Mesendoderm (in vitro differentiated cells): ENCODE measurements at regions not wholly inside any gene's neighbourhood (a gene's known extent, or its start where the extent isn't known, plus 50 kb on each side); places are given as distances from the start of the nearest gene placed in this dataset.

Source experiments
- DNase-seq: peaks from one replicate; pipeline ENCODE4 v3.0.0; 2013
- H2AK5ac ChIP-seq: 2 replicates; pipeline ENCODE4 v1.6.1; 2013; ENCODE audit warnings: low read length, inconsistent platforms
- H2BK120ac ChIP-seq: 2 replicates; pipeline ENCODE4 v1.6.1; 2013; ENCODE audit warnings: low read depth, mild to moderate bottlenecking, low read length, moderate library complexity, mixed read lengths
- H2BK15ac ChIP-seq: replicated peaks from 2 replicates; pipeline ENCODE4 v1.6.1; 2013; ENCODE audit warnings: low read depth, mild to moderate bottlenecking, moderate library complexity
- H2BK5ac ChIP-seq: 2 replicates; pipeline ENCODE4 v1.6.1; 2013; ENCODE audit warnings: low read length, inconsistent platforms
- H3K18ac ChIP-seq: 2 replicates; pipeline ENCODE4 v1.6.1; 2013; ENCODE audit warnings: mild to moderate bottlenecking, low read length, mixed read lengths
- H3K23ac ChIP-seq: one replicate; pipeline ENCODE4 v1.6.1; 2013; ENCODE audit warnings: low read length
- H3K27ac ChIP-seq: 2 replicates; pipeline ENCODE4 v1.5.1; 2013; ENCODE audit warnings: low read depth, mild to moderate bottlenecking, inconsistent platforms, low read length, moderate library complexity
- H3K27me3 ChIP-seq: 2 replicates; pipeline ENCODE4 v1.6.1; 2013; ENCODE audit warnings: low read length, control low read depth, mild to moderate bottlenecking, inconsistent platforms; ENCODE audit not compliant: insufficient read depth, poor library complexity
- H3K36me3 ChIP-seq: 2 replicates; pipeline ENCODE4 v1.6.1; 2013; ENCODE audit warnings: low read length, inconsistent platforms; ENCODE audit not compliant: control insufficient read depth, insufficient read depth
- H3K4ac ChIP-seq: one replicate; pipeline ENCODE4 v1.6.1; 2013; ENCODE audit warnings: low read depth, mild to moderate bottlenecking, low read length, moderate library complexity
- H3K4me1 ChIP-seq: 2 replicates; pipeline ENCODE4 v1.6.1; 2013; ENCODE audit warnings: low read depth, low read length, inconsistent platforms; ENCODE audit not compliant: control insufficient read depth
- H3K4me2 ChIP-seq: 2 replicates; pipeline ENCODE4 v1.6.1; 2013; ENCODE audit warnings: low read length
- H3K4me3 ChIP-seq: 2 replicates; pipeline ENCODE4 v1.5.1; 2013; ENCODE audit warnings: mild to moderate bottlenecking, low read length
- H3K56ac ChIP-seq: one replicate; pipeline ENCODE4 v1.6.1; 2013; ENCODE audit warnings: low read length
- H3K79me1 ChIP-seq: 2 replicates; pipeline ENCODE4 v1.6.1; 2013; ENCODE audit warnings: low read length, inconsistent platforms
- H3K79me2 ChIP-seq: 2 replicates; pipeline ENCODE4 v1.6.1; 2013; ENCODE audit warnings: mild to moderate bottlenecking, low read length; ENCODE audit not compliant: control insufficient read depth, insufficient read depth
- H3K9ac ChIP-seq: 2 replicates; pipeline ENCODE4 v1.6.1; 2013; ENCODE audit warnings: low read length, inconsistent platforms
- H4K5ac ChIP-seq: one replicate; pipeline ENCODE4 v1.6.1; 2013; ENCODE audit warnings: low read length
- H4K8ac ChIP-seq: one replicate; pipeline ENCODE4 v1.6.1; 2013; ENCODE audit warnings: low read depth, mild to moderate bottlenecking, control low read depth, low read length, moderate library complexity
- WGBS: extraction: QIAGEN DNeasy Blood & Tissue Kit; methylation state at CpG from one replicate; pipeline ENCODE4 v1.1.7; 2013; ENCODE audit warnings: low lambda C conversion rate, missing lambda C conversion rate; ENCODE audit not compliant: insufficient coverage; ENCODE audit errors: extremely low coverage; 5-methylcytosine and 5-hydroxymethylcytosine counted together

DNA sequence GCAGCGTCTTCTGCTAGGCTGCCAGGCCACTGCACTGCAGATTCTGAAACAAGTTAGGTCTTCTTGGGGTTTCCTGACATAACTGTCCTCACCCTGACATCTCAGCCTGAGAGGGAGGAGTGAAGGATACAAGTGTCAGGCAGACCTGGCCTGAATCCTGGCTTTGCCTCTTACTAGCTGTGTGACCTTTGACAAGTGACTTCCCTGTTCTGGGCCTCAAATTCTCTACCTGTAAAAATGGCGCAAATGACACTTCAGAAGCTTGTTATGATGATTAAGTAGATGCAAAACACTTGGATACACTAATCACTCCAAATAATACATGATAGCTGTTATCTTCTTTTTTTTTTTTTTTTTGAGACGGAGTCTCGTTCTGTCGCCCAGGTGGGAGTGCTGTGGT lies 119.2 kb upstream of the BOD1 start:
- no CpG with 5 or more reads among the region's 5 CpGs for WGBS

GRCh38 chr5:173736374-173736773 lies 119.9 kb upstream of the BOD1 start:
- Histone ChIP-seq H4K5ac (no peak overlapping the region), H2BK15ac (no peak overlapping the region), H3K4me1 (no peaks in the 10 kb centered on the region), H3K56ac (no peak overlapping the region), H2BK5ac (no peak overlapping the region), H4K8ac (no peak overlapping the region), H3K4me3 (no peak overlapping the region), H3K36me3 (no peaks in the 10 kb centered on the region), H3K79me2 (no peaks in the 10 kb centered on the region), H3K23ac (no peak overlapping the region), H3K27me3 (no peaks in the 10 kb centered on the region), H2AK5ac (no peak overlapping the region), H2BK120ac (no peak overlapping the region), H3K18ac (no peak overlapping the region), H3K79me1 (no peaks in the 10 kb centered on the region), H3K27ac (no peak overlapping the region), H3K4me2 (no peak overlapping the region), H3K4ac (no peak overlapping the region), H3K9ac (no peak overlapping the region)
- DNase-seq = no peak
- WGBS = no CpG with 5 or more reads among the region's 4 CpGs

More for the DNA sequence above, 119.2 kb upstream of the BOD1 start:
- Histone ChIP-seq H3K79me1 (no peaks in the 10 kb centered on the region), H2AK5ac (no peak overlapping the region), H3K4ac (no peak overlapping the region), H4K5ac (no peak overlapping the region), H4K8ac (no peak overlapping the region), H3K9ac (no peak overlapping the region), H3K56ac (no peak overlapping the region), H3K4me3 (no peak overlapping the region), H3K23ac (no peak overlapping the region), H2BK5ac (no peak overlapping the region), H3K18ac (no peak overlapping the region), H3K4me1 (no peaks in the 10 kb centered on the region), H3K4me2 (no peak overlapping the region), H3K79me2 (no peaks in the 10 kb centered on the region), H2BK15ac (no peak overlapping the region), H2BK120ac (no peak overlapping the region), H3K36me3 (no peaks in the 10 kb centered on the region), H3K27me3 (no peaks in the 10 kb centered on the region), H3K27ac (no peak overlapping the region)
- DNase-seq = no peak

DNA sequence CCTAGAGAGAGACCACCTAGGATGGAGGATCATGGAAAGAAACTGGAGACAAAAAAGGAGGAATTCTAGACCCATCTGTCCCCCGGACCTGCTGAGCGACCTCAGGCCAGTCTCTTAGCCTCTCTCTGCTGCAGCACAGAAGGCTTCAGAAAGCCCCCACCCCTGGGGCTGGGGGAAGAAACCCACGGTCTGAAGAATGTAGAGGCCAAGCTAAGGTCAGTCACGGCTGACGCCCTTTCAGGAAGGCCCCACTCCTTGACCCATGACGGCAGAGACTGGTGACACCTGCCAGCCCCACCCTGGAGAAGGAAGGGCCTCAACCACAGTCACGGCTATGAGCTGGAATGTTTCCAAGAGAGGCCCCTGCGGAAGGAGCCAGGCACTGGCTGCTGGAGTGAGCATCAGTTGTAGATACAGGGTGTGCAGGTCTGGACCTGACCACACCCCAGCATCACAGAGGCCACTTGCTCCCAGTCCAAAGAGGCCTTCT lies 120.5 kb upstream of the BOD1 start:
- Histone ChIP-seq H2AK5ac (no peak overlapping the region), H2BK5ac (no peak overlapping the region), H3K4ac (no peak overlapping the region), H3K4me1 (no peaks in the 10 kb centered on the region), H3K23ac (no peak overlapping the region), H4K8ac (no peak overlapping the region), H3K79me1 (peaks cover 3% of the 10 kb centered on the region), H2BK120ac (no peak overlapping the region), H3K4me2 (no peak overlapping the region), H3K18ac (no peak overlapping the region), H3K27me3 (no peaks in the 10 kb centered on the region), H2BK15ac (no peak overlapping the region), H3K9ac (no peak overlapping the region), H3K36me3 (no peaks in the 10 kb centered on the region), H3K79me2 (no peaks in the 10 kb centered on the region), H4K5ac (no peak overlapping the region), H3K27ac (no peak overlapping the region), H3K4me3 (no peak overlapping the region), H3K56ac (no peak overlapping the region)
- no CpG with 5 or more reads among the region's 8 CpGs for WGBS
- DNase-seq = no peak

- H3K27me3 ChIP-seq = no peaks in the 10 kb centered on the region
- H3K79me1 ChIP-seq = peaks cover 3% of the 10 kb centered on the region
- H4K5ac ChIP-seq = no peak overlapping the region
- no CpG with 5 or more reads among the region's 5 CpGs for WGBS
- no peak overlapping the region for H2BK5ac ChIP-seq
- H3K36me3 ChIP-seq = no peaks in the 10 kb centered on the region
- H3K27ac ChIP-seq = no peak overlapping the region
- no peak overlapping the region for H3K23ac ChIP-seq
- DNase-seq = peak; percentile 44
- no peak overlapping the region for H3K56ac ChIP-seq
- no peak overlapping the region for H3K18ac ChIP-seq
- no peak overlapping the region for H3K9ac ChIP-seq
- H3K4me3 ChIP-seq = no peak overlapping the region
- H2AK5ac ChIP-seq = no peak overlapping the region
- no peak overlapping the region for H3K4ac ChIP-seq
- H3K4me1 ChIP-seq = peaks cover 12% of the 10 kb centered on the region
- H4K8ac ChIP-seq = no peak overlapping the region
- no peak overlapping the region for H3K4me2 ChIP-seq
- H2BK15ac ChIP-seq = no peak overlapping the region
- H2BK120ac ChIP-seq = no peak overlapping the region
- H3K79me2 ChIP-seq = no peaks in the 10 kb centered on the region
These were observed 123.3 kb upstream of the BOD1 start for GRCh38 chr5:173739741-173740140.

- H2AK5ac ChIP-seq = no peak overlapping the region
- no peak overlapping the region for H2BK15ac ChIP-seq
These were observed 124.0 kb upstream of the BOD1 start for GRCh38 chr5:173740400-173740799.

GRCh38 chr5:173741087-173741486 lies 124.6 kb upstream of the BOD1 start:
- WGBS = no CpG with 5 or more reads among the region's 8 CpGs
- Histone ChIP-seq H4K5ac (no peak overlapping the region), H3K79me1 (peaks cover 3% of the 10 kb centered on the region), H2AK5ac (no peak overlapping the region), H3K79me2 (no peaks in the 10 kb centered on the region), H3K4me2 (no peak overlapping the region), H3K4me1 (peaks cover 12% of the 10 kb centered on the region), H3K27me3 (no peaks in the 10 kb centered on the region), H3K36me3 (no peaks in the 10 kb centered on the region), H3K4ac (no peak overlapping the region), H3K23ac (no peak overlapping the region), H2BK5ac (no peak overlapping the region), H2BK120ac (no peak overlapping the region), H3K18ac (no peak overlapping the region), H4K8ac (no peak overlapping the region), H3K4me3 (no peak overlapping the region), H3K56ac (no peak overlapping the region), H3K27ac (no peak overlapping the region), H3K9ac (no peak overlapping the region), H2BK15ac (no peak overlapping the region)
- no peak for DNase-seq

More at GRCh38 chr5:173740400-173740799, 124.0 kb upstream of the BOD1 start:
- Histone ChIP-seq H4K8ac (no peak overlapping the region), H3K18ac (no peak overlapping the region), H3K79me2 (no peaks in the 10 kb centered on the region), H3K79me1 (peaks cover 3% of the 10 kb centered on the region), H3K4me3 (no peak overlapping the region), H3K4me2 (no peak overlapping the region), H3K27ac (no peak overlapping the region), H3K56ac (no peak overlapping the region), H3K4ac (no peak overlapping the region), H4K5ac (no peak overlapping the region), H3K4me1 (peaks cover 12% of the 10 kb centered on the region), H2BK120ac (no peak overlapping the region), H3K36me3 (no peaks in the 10 kb centered on the region), H3K27me3 (no peaks in the 10 kb centered on the region), H3K9ac (no peak overlapping the region), H2BK5ac (no peak overlapping the region), H3K23ac (no peak overlapping the region)
- no peak for DNase-seq
- no CpG with 5 or more reads among the region's 10 CpGs for WGBS
